ENCODE measurements at regions not wholly inside any gene's neighbourhood (a gene's known extent, or its start where the extent isn't known, plus 50 kb on each side); places are given as distances from the start of the nearest gene placed in this dataset.
A peak's percentile ranks its signal among the peaks of the same experiment; 100 is the strongest.

DNA sequence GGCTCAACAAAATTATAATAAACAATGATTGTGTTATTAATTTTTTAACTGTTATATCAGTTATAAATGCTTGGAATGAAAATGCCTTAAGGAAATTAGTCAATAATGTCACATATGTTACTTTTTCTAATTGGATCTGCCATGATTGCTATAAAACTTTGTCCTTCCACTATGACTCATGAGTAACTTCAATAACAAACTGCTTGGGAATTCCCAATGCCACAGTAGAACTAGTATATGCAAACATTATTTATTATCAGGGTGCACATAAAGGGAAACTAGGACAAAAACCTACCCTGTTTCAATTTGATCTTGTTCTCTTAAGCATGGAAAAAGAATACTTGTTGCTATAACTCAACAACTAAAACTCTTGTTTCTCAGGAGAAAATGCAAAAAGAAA, 59.1 kb upstream of the PDC start:
- Histone ChIP-seq H3K9me1 (replicated peaks; ENCODE audit: control insufficient read depth, extremely low read depth, insufficient read depth, low read length) (no peaks in the 10 kb centered on the region), H3K36me3 (ENCODE audit: control insufficient read depth in 2 of 2, extremely low read depth in 1 of 2, insufficient read depth in 2 of 2, low read length in 2 of 2) (no peaks in the 10 kb centered on the region), H3K9me3 (replicated peaks; ENCODE audit: control insufficient read depth, insufficient read depth, low read length) (peaks cover 2% of the 10 kb centered on the region), H4K20me1 (replicated peaks; ENCODE audit: control insufficient read depth, extremely low read depth, insufficient read depth, low read length) (no peaks in the 10 kb centered on the region), H3K79me2 (ENCODE audit: control insufficient read depth, insufficient read depth, low read length) (no peaks in the 10 kb centered on the region), H3K4me1 (ENCODE audit: control insufficient read depth, extremely low read depth, insufficient read depth, low read length) (no peaks in the 10 kb centered on the region), H3K4me3 (replicated peaks in 1 of 3; ENCODE audit: insufficient read depth in 1 of 3, low read depth in 1 of 3, low read length in 3 of 3) (no peak overlapping the region), H3K4me2 (ENCODE audit: insufficient read depth, low read length) (no peak overlapping the region), H3K27me3 (ENCODE audit: control insufficient read depth in 2 of 2, insufficient read depth in 2 of 2, low read length in 2 of 2) (no peaks in the 10 kb centered on the region), H3K9ac (replicated peaks; ENCODE audit: extremely low read depth, insufficient read depth, low read length) (no peak overlapping the region), H2AFZ (ENCODE audit: low read depth, low read length) (no peak overlapping the region), H3K27ac (ENCODE audit: insufficient read depth, low read depth, low read length) (no peak overlapping the region)
- peak; percentile 6 for TF ChIP-seq FOS (IDR thresholded peaks at IDR 0.05; ENCODE audit: borderline replicate concordance, insufficient read depth, low read length)
- no peak for TF ChIP-seq POLR2A (IDR thresholded peaks at IDR 0.05; ENCODE audit: low read depth, low read length)
- DNase-seq (ENCODE audit: low read depth, low spot score) (peak; percentile 39), FAIRE-seq (no peak)
- CTCF ChIA-PET, result no interaction called here
- intact Hi-C loops (cut with micrococcal nuclease), result no loop called here
- dilution Hi-C loops (cut with MboI; ENCODE audit: extremely low pct_ligation_motif_present, low sequenced_read_pairs), result no loop called here
- no TSS peak for BruUV-seq (replicated peaks)
- POLR2A ChIA-PET, result no interaction called here

GRCh38 chr1:186518822-186519381, 58.0 kb upstream of the PDC start:
- Histone ChIP-seq H3K36me3 (ENCODE audit: control insufficient read depth in 2 of 2, extremely low read depth in 1 of 2, insufficient read depth in 2 of 2, low read length in 2 of 2) (no peaks in the 10 kb centered on the region), H3K4me3 (replicated peaks in 1 of 3; ENCODE audit: insufficient read depth in 1 of 3, low read depth in 1 of 3, low read length in 3 of 3) (no peak overlapping the region), H2AFZ (ENCODE audit: low read depth, low read length) (no peak overlapping the region), H3K9me3 (replicated peaks; ENCODE audit: control insufficient read depth, insufficient read depth, low read length) (peaks cover 2% of the 10 kb centered on the region), H3K79me2 (ENCODE audit: control insufficient read depth, insufficient read depth, low read length) (no peaks in the 10 kb centered on the region), H3K9me1 (replicated peaks; ENCODE audit: control insufficient read depth, extremely low read depth, insufficient read depth, low read length) (no peaks in the 10 kb centered on the region), H3K9ac (replicated peaks; ENCODE audit: extremely low read depth, insufficient read depth, low read length) (no peak overlapping the region), H3K4me2 (ENCODE audit: insufficient read depth, low read length) (no peak overlapping the region), H3K27me3 (ENCODE audit: control insufficient read depth in 2 of 2, insufficient read depth in 2 of 2, low read length in 2 of 2) (no peaks in the 10 kb centered on the region), H4K20me1 (replicated peaks; ENCODE audit: control insufficient read depth, extremely low read depth, insufficient read depth, low read length) (no peaks in the 10 kb centered on the region), H3K4me1 (ENCODE audit: control insufficient read depth, extremely low read depth, insufficient read depth, low read length) (no peaks in the 10 kb centered on the region), H3K27ac (ENCODE audit: insufficient read depth, low read depth, low read length) (no peak overlapping the region)
- POLR2A ChIA-PET, result no interaction called here
- dilution Hi-C loops (cut with MboI; ENCODE audit: extremely low pct_ligation_motif_present, low sequenced_read_pairs), result no loop called here
- FAIRE-seq (no peak), DNase-seq (ENCODE audit: low read depth, low spot score) (no peak)
- BruUV-seq (replicated peaks), result no TSS peak
- intact Hi-C loops (cut with micrococcal nuclease), result no loop called here
- TF ChIP-seq EZH2 (IDR thresholded peaks at IDR 0.05; ENCODE audit: borderline replicate concordance, low read depth, low read length, severe bottlenecking) (no peak), GATA2 (IDR thresholded peaks at IDR 0.05; ENCODE audit: insufficient read depth, insufficient read length, low read depth, low read length) (no peak), JUN (IDR thresholded peaks at IDR 0.05; ENCODE audit: borderline replicate concordance, insufficient read depth, insufficient read length, low read depth) (no peak)
- CTCF ChIA-PET, result interaction anchor here (1.4 kb wide), 1 partner anchor 10 kb away, joined by 3 read pairs; no protein-coding TSS in a partner anchor
